ENCODE measurements at regions not wholly inside any gene's neighbourhood (a gene's known extent, or its start where the extent isn't known, plus 50 kb on each side); places are given as distances from the start of the nearest gene placed in this dataset.

DNA sequence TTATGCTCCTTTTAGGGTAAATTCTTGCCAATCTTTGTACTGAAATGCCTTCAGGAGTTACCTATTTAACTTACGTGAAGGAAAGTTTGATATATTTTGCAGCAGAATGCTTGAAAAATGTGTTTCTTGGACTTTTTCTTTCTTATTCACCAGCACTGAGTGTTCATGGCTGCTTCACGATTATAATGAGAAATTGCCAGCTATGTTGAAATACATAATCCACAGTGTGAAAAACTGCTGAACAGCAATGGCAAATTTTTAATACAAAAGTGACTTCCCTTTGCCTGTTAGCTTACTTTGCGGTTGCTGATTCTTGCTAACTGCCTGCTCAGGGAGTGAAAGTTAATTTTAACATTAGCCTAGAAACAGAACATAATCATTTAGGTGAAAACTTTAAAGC is 153.8 kb upstream of the SLC4A4 start:
- Mint-ChIP-seq H3K9me3 (no peaks in the 10 kb centered on the region), H3K4me1 (peaks cover 13 to 24% of the 10 kb centered on the region in 2 donors), H3K36me3 (no peaks in the 10 kb centered on the region), H3K27ac (no peak overlapping the region), H3K4me3 (no peak overlapping the region), H3K27me3 (peaks cover 23 to 29% of the 10 kb centered on the region in 2 donors)
- ATAC-seq (replicated peaks), result no peak
- DNase-seq, result no peak

- H3K27ac Mint-ChIP-seq, result peak overlapping the region; percentile 71
- H3K4me1 Mint-ChIP-seq, result peaks cover 13 to 24% of the 10 kb centered on the region in 2 donors
- peaks cover 28 to 39% of the 10 kb centered on the region in 2 donors for H3K27me3 Mint-ChIP-seq
- ATAC-seq (replicated peaks) (no peak), DNase-seq (no peak)
- H3K4me3 Mint-ChIP-seq, result peak overlapping the region; percentile 85 to 88
- no peaks in the 10 kb centered on the region for H3K36me3 Mint-ChIP-seq
- no peaks in the 10 kb centered on the region for H3K9me3 Mint-ChIP-seq
These were observed 152.6 kb upstream of the SLC4A4 start for GRCh38 chr4:71186257-71186565.

- Mint-ChIP-seq H3K9me3 (no peaks in the 10 kb centered on the region), H3K4me3 (peak overlapping the region; percentile 85 to 88), H3K36me3 (no peaks in the 10 kb centered on the region), H3K27me3 (peaks cover 30 to 42% of the 10 kb centered on the region in 2 donors), H3K4me1 (peaks cover 13 to 24% of the 10 kb centered on the region in 2 donors), H3K27ac (no peak overlapping the region)
- ATAC-seq (replicated peaks) (peak; percentile 57 to 71), DNase-seq (peak; percentile 11)
These were observed 152.0 kb upstream of the SLC4A4 start for GRCh38 chr4:71186566-71187403.

- Mint-ChIP-seq H3K4me1 (peaks cover 13 to 24% of the 10 kb centered on the region in 2 donors), H3K27me3 (peaks cover 32 to 42% of the 10 kb centered on the region in 2 donors), H3K4me3 (peak overlapping the region; percentile 83 to 85), H3K27ac (no peak overlapping the region), H3K36me3 (no peaks in the 10 kb centered on the region), H3K9me3 (no peaks in the 10 kb centered on the region)
- DNase-seq (peak; percentile 15), ATAC-seq (replicated peaks) (peak; percentile 33 to 35)
These were observed 151.2 kb upstream of the SLC4A4 start for GRCh38 chr4:71187404-71188155.

- H3K4me1 Mint-ChIP-seq, result peaks cover 13 to 24% of the 10 kb centered on the region in 2 donors
- H3K4me3 Mint-ChIP-seq, result peak overlapping the region; percentile 83 to 85
- H3K36me3 Mint-ChIP-seq, result no peaks in the 10 kb centered on the region
- DNase-seq (no peak), ATAC-seq (replicated peaks) (no peak)
- no peak overlapping the region for H3K27ac Mint-ChIP-seq
- H3K27me3 Mint-ChIP-seq, result peaks cover 37 to 44% of the 10 kb centered on the region in 2 donors
- H3K9me3 Mint-ChIP-seq, result no peaks in the 10 kb centered on the region
These were observed 150.6 kb upstream of the SLC4A4 start for GRCh38 chr4:71188156-71188640.

DNA sequence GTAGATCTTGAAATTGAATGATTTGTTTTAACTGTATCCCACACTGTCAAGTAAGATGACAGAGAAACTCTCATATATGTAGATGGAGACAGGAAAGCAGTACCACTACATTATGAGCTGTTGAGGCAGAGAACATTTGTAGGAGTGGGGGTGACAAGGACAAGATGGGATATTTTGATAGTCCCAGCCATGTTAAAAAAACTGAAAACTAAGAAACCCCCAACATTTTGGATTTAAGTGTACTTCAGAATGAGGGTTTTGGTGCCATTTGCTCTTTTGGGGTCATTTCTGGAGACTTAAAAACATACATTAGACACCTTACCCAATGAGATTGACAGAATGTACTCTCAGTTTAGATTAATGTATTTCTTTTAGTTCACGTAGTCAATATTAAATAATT is 149.9 kb upstream of the SLC4A4 start:
- H3K27ac Mint-ChIP-seq, result no peak overlapping the region
- H3K9me3 Mint-ChIP-seq, result no peaks in the 10 kb centered on the region
- H3K27me3 Mint-ChIP-seq, result peaks cover 37 to 47% of the 10 kb centered on the region in 2 donors
- H3K36me3 Mint-ChIP-seq, result no peaks in the 10 kb centered on the region
- DNase-seq (no peak), ATAC-seq (replicated peaks) (no peak)
- peaks cover 13 to 24% of the 10 kb centered on the region in 2 donors for H3K4me1 Mint-ChIP-seq
- no peak overlapping the region for H3K4me3 Mint-ChIP-seq

GRCh38 chr4:71189471-71189870 is 149.3 kb upstream of the SLC4A4 start:
- Mint-ChIP-seq H3K36me3 (no peaks in the 10 kb centered on the region), H3K27ac (no peak overlapping the region), H3K4me1 (peaks cover 13 to 19% of the 10 kb centered on the region in 2 donors), H3K9me3 (no peaks in the 10 kb centered on the region), H3K4me3 (no peak overlapping the region), H3K27me3 (peaks cover 36 to 45% of the 10 kb centered on the region in 2 donors)
- no peak for ATAC-seq (replicated peaks)
- DNase-seq, result no peak

DNA sequence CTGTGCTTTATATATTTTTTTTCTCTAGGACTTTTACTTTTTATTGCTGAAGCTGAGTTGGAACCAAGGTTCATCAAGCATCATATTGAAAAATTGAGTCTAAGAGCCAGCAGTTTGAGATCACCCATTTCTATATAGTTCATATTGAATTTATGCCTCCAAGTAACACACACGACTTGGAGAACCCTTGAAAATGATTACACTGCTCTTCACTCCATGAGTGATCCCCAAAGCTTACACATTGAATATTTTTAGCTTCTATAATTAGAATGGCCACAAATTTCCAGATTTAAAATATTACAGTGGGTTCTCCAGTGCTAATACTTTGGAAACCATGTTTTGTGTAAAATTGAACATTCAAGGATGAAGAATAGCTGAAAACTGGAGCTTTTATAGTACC is 144.4 kb upstream of the SLC4A4 start:
- no peaks in the 10 kb centered on the region for H3K36me3 Mint-ChIP-seq
- H3K27me3 Mint-ChIP-seq, result peaks cover 18 to 25% of the 10 kb centered on the region in 2 donors
- ATAC-seq (replicated peaks), result no peak
- no peak overlapping the region for H3K27ac Mint-ChIP-seq
- H3K9me3 Mint-ChIP-seq, result no peaks in the 10 kb centered on the region
- no peak for DNase-seq
- no peaks in the 10 kb centered on the region for H3K4me1 Mint-ChIP-seq
- H3K4me3 Mint-ChIP-seq, result no peak overlapping the region

DNA sequence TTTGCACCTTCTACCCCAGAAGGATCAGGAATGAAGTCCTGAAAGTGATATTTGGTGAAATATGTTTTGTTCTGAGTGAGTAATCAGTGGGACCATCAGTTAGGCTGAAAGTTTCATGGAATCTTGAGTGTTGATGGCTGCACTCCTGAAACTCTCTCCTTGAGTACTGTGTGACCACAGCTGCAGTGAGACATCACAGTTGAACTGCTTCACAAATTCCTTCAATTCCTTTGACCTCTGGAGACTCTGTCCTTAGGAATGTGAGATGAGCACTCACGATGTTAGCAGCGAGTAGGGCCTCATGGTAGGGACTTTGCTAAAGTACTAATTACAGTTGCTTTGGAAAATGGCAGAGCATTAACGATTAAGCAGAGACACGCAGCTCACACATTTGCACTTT is 142.9 kb upstream of the SLC4A4 start:
- Mint-ChIP-seq H3K9me3 (no peaks in the 10 kb centered on the region), H3K27me3 (peaks cover 11 to 23% of the 10 kb centered on the region in 2 donors), H3K4me1 (no peaks in the 10 kb centered on the region), H3K27ac (no peak overlapping the region), H3K36me3 (no peaks in the 10 kb centered on the region), H3K4me3 (no peak overlapping the region)
- no peak for ATAC-seq (replicated peaks)
- DNase-seq, result no peak

- no peak overlapping the region for H3K4me3 Mint-ChIP-seq
- no peak for ATAC-seq (replicated peaks)
These were observed 139.9 kb upstream of the SLC4A4 start for GRCh38 chr4:71198958-71199357.

DNA sequence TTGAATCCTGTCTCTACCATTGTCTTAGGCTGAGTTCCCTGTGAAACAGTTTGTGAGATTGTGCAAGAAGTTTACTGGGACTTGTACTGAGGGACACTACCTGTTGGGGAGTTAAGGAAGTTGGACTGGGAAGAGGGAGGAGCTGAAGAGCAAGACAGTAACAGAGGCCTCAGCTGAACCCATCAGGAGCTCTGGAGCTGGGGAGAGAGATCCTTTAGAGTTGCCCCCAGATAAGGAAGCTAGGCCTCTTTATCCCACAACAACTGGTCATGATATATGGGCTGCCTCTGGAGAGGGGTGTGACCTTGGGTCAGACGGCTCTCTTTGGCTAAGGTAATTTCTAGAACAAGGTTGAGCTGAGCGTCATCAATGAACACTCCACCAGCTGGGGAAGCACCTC is 137.8 kb upstream of the SLC4A4 start:
- ATAC-seq (replicated peaks) (no peak), DNase-seq (no peak)
- no peak overlapping the region for H3K4me3 Mint-ChIP-seq
- H3K27me3 Mint-ChIP-seq, result peaks cover 0 to 5% of the 10 kb centered on the region in 2 donors
- H3K36me3 Mint-ChIP-seq, result no peaks in the 10 kb centered on the region
- H3K27ac Mint-ChIP-seq, result no peak overlapping the region
- no peaks in the 10 kb centered on the region for H3K4me1 Mint-ChIP-seq
- no peaks in the 10 kb centered on the region for H3K9me3 Mint-ChIP-seq

More at GRCh38 chr4:71198958-71199357, 139.9 kb upstream of the SLC4A4 start:
- no peak for DNase-seq
- Mint-ChIP-seq H3K4me1 (no peaks in the 10 kb centered on the region), H3K36me3 (no peaks in the 10 kb centered on the region), H3K27ac (no peak overlapping the region), H3K27me3 (peaks cover 0 to 12% of the 10 kb centered on the region in 2 donors), H3K9me3 (no peaks in the 10 kb centered on the region)

DNA sequence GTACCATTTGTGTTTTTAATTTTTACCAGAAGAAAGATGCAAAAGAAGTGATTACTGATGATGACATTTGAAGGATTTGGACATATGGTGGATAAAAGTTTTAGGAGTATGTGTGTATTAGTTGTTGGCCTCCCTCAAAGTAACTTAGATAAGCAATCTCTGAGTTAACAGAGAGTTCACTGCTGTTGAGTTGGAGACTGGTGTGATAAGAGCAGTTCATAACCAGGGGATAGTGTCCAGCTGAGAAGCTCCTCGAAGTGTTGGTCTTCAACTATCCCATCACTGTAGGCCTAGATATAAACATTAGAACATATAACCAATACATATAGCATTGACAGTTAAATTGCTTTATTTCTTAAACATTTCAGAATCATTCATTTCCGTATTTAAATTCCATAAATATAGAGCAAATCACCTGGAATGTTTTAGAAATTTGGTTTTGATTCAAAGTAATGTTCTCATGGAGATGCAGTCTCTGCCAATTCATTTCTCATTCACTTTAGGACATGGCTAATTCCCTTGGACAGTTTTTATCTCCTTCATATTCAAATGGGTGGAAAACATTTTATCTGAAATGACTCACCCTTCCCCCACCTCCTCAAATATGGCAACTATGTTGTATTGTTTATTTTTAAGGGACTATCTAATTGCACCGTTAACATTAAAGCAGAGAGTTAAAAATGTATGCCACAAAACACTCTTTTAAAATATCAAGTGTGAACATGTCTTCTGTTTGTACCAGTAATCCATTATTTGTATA is 136.8 kb upstream of the SLC4A4 start:
- no peak overlapping the region for H3K27ac Mint-ChIP-seq
- H3K4me1 Mint-ChIP-seq, result no peaks in the 10 kb centered on the region
- peaks cover 0 to 4% of the 10 kb centered on the region in 2 donors for H3K27me3 Mint-ChIP-seq
- no peak for DNase-seq
- H3K9me3 Mint-ChIP-seq, result no peaks in the 10 kb centered on the region
- H3K36me3 Mint-ChIP-seq, result no peaks in the 10 kb centered on the region
- ATAC-seq (replicated peaks), result no peak
- H3K4me3 Mint-ChIP-seq, result no peak overlapping the region

DNA sequence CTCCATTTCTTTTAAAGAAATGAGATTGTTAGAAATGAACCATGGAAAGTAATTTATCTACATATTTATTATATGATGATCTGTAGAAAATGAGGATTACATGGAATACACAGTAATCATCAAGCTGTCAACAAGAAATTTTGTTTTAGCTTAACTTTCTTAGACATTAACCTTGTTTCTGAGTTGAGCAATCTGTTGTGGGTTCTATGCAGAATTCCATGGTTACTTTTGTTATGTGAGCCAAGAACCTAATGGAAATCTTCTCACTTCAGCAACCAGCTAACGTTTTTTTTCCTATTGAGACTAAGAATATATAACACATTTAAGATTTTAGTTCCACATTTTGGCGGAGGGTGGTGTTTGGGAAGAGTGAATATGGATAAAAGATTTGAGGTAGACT is 136.1 kb upstream of the SLC4A4 start:
- H3K4me3 Mint-ChIP-seq, result no peak overlapping the region
- no peaks in the 10 kb centered on the region for H3K36me3 Mint-ChIP-seq
- no peaks in the 10 kb centered on the region for H3K9me3 Mint-ChIP-seq
- H3K4me1 Mint-ChIP-seq, result no peaks in the 10 kb centered on the region
- peaks cover 0 to 4% of the 10 kb centered on the region in 2 donors for H3K27me3 Mint-ChIP-seq
- no peak for DNase-seq
- no peak for ATAC-seq (replicated peaks)
- no peak overlapping the region for H3K27ac Mint-ChIP-seq

- Mint-ChIP-seq H3K4me3 (no peak overlapping the region), H3K27me3 (peaks cover 0 to 4% of the 10 kb centered on the region in 2 donors), H3K9me3 (no peaks in the 10 kb centered on the region), H3K27ac (no peak overlapping the region), H3K36me3 (no peaks in the 10 kb centered on the region), H3K4me1 (no peaks in the 10 kb centered on the region)
- DNase-seq (no peak), ATAC-seq (replicated peaks) (no peak)
These were observed 134.8 kb upstream of the SLC4A4 start for GRCh38 chr4:71204056-71204455.
